ENCODE measurements at regions not wholly inside any gene's neighbourhood (a gene's known extent, or its start where the extent isn't known, plus 50 kb on each side); places are given as distances from the start of the nearest gene placed in this dataset.

DNA sequence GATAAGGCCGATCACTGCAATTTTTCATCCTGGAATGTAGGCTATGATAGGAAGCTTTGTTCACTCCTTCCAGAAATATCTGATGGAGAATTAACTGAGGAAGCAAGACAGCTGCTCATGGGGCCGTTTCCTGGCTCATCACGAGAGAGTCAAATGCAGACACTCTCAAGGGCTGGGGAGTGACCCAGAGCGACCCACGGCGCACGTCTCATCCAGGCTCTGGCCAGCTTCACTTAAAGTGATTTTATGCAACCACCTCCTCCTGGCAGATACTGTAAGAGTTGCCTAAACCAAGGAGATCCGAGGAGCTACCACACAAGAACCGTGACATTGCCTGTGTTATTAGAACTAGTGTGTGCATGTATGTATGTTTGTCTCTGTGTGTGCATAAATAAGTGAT is 530.8 kb downstream of the TCERG1L start:
- DNase-seq (ENCODE audit: low read depth in 3 of 3, low spot score in 1 of 3) = no peak

DNA sequence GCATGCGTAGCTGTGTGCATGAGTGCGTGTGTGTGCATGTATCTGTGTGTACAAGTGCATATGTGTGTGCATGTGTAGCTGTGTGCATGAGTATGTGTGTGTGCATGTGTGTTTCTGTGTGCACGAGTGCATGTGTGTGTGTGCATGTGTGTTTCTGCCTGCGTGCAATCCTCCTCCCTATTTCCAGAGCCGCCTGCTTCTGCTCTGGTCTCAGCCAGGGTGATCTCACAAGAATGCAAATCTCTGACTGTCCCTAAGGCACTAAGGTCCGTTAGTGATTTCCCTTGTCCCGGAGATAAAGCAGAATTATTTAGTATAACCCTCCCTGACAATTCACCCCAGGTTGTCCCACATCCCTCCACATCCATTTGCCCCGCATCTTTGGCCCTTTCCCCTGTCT is 530.3 kb downstream of the TCERG1L start:
- DNase-seq (ENCODE audit: low read depth in 3 of 3, low spot score in 1 of 3) = no peak

DNA sequence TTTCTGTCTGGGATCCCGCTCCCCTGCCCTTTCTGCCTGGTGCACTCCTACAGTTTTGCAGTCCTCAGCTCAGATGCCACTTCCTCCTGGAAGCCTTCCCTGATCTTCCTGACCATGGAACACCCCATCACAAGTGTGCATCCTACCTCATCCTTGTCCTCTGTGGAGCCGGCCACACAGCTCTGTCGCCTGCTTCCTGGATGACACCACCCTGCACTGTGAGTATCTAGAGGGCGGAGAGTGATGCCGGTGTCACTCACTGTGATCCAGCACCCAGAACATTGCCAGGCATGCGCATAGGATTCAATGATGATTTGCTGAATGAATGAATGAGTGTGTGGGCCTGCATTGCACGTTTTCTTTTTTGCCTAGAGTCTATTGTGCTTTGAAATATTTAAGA is 529.9 kb downstream of the TCERG1L start:
- no peak for DNase-seq (ENCODE audit: low read depth in 3 of 3, low spot score in 1 of 3)

DNA sequence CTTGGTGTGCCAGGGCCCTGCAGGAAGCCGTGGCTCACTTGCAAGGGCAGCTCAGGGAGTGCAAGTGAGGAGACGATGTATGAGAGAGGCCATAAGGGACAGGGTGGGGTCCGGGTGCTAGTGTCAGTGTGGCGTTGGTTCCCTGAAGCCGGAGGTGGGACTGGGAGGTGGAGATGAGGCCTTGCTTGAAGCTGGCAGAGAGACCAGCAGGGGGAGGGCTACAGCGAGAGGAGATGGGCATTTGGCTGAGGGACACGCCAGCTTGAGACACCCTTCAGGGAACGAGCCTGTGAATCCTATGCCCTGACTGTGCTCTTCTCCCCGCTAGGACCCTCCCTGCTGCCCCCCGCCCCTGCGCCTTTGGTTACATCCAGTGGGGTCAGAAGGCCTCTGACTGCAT is 529.1 kb downstream of the TCERG1L start:
- DNase-seq (ENCODE audit: low read depth in 3 of 3, low spot score in 1 of 3) = no peak

DNA sequence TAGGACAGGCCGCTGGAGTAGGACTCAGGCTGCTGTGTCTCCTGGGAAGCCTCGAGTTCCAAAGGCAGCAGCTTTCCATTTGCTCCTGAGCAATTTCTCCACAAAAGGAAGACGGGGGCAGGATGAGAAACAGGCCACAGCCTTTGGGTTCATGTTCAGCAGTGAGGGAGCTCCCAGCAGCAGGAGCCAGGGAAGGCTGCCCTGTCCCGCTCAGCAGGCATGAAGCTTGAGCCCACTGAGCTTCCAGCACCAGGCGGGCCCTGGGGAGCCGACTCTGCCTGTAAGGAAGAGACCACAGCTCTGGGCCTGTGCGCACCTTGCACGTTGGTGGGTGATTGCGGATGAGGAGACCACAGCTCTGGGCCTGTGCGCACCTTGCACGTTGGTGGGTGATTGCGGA is 527.2 kb downstream of the TCERG1L start:
- DNase-seq (ENCODE audit: low read depth in 3 of 3, low spot score in 1 of 3) = no peak

DNA sequence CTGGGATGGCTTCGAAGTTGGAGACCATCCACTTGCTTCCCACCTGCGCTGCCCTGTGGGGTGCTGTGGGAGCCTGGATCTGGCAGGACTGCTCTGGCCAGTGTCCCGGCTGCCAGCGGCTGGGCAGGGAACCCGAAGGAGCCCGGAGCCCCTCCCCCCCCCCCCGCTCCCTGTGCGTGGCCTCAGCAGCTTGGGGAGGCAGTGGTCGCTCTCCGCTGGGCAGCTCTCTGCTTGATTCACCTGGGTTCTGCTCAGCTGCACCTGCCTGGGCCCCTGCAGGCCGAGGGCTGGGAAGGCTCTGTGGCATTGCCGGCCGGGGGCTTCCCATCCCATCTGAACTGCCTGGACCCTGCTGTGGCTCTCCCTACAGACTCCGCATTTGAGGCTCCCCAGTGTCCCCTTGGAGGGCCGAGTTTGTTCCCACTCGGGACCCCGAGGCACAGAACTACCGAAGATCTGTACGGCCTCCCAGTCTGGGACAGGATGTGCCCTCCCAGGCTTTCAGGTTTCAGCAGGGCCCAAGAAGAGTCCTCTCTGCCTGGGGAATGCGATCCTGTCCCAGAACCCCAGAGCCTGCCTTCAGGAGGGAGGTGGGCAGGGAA is 525.1 kb downstream of the TCERG1L start:
- DNase-seq (ENCODE audit: low read depth in 3 of 3, low spot score in 1 of 3) = no peak

DNA sequence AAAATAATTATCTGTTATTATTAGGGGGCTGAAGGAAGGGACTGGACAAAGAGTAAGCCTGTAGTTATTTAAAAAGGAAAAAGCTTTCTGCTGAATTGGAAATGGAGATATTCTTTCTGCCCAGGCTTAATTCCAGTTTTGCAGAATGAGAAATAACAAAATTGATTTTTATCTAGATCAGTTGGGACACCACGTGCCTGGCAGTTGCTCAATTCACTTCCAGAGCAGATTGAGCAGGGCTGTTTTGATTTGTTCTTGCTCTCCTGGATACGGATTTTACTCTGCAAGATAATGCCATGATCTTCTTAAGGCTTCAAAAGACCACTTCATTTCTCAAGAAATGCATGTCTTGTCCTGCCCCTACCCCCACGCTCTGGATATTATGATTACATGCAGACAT is 524.3 kb downstream of the TCERG1L start:
- DNase-seq (ENCODE audit: low read depth in 3 of 3, low spot score in 1 of 3) = no peak

DNA sequence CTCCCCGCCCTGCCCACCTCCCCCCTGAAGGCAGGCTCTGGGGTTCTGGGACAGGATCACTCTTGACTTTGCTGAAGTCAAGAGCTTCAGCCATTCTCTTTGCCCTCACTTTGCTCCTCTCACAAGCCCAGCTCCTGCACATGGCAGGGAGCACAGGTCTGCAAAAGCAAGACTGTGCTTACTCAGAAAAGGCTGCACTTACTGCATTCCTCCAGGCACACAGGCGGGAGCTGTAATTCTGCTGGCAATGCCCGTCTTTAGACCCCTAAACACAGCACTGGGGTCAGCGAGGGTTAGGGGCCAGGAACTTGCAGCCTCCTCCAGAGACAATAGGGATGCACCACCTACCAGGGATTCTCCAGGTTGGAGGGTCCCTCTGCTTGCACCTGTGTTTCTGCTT is 523.7 kb downstream of the TCERG1L start:
- no peak for DNase-seq (ENCODE audit: low read depth in 3 of 3, low spot score in 1 of 3)

DNA sequence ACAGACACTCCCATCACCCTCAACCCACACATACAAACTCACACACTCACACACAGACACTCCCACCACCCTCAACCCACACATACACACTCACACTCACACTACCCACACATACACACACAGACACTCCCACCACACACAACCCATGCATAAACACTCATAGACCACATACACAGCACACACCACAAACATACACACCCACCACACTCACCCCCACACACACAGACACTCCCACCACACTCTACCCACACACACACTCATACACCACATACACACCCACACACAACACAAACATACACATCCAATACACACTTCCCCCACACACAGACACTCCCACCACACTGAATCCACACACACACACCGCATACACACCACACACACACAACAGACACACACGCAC is 521.2 kb downstream of the TCERG1L start:
- DNase-seq (ENCODE audit: low read depth in 3 of 3, low spot score in 1 of 3) = no peak

DNA sequence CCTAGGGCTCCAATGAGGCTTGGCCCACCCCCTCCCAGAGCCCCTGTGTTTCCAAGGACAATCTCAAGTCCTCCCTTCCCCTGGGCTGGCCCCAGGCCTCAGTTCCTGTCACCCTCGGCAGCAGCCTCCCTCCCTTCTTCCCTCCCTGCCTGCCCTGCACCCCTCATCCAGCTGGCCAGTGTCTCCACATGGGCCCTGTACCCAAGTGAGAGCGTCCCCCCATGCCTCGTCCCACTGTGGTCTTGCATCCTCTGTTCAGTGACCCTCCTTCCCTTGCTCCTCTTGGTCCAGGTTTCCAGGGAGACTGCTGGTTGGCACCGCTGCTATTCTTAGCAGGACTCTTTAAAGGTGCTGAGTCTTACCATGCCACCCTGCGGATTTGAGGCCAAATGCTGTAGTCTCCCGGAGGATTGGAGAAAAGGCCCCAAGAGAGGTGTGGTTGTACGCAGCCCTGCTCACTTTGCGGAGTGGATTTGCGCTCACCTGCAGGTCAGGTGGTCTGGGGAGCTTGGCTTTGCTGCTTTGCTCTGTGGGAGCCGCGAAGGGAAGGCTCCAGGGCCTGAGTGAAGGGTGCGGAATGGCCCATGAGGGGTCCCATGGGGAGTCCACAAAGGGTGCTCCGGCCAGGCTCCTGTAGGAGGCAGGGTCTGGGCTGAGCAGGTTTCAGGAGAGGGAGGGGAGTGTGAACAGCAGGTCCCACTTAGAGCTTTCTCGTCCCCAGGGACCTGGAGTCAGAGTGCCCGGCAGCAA is 519.2 kb downstream of the TCERG1L start:
- DNase-seq (ENCODE audit: low read depth in 3 of 3, low spot score in 1 of 3) = no peak

DNA sequence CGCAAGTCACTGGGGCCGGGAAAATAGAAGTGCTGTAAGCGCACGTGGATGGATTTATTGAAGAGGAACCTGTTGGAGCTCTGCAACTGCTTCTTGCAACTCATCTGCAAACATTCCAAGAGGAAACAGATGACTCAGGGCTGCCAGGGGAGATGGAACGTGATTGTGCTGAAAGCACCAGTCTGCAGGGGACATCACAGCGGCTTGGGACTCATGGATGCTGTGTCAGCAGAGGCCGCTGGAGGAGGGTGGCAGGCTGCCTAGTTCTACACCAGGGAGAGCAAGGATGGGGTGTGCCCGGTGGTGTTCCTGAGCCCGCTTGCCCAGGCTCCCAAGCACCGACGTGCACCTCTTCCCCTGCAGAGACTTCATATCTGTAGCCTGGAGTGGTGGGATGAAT is 515.7 kb downstream of the TCERG1L start:
- DNase-seq (ENCODE audit: low read depth in 3 of 3, low spot score in 1 of 3) = no peak

DNA sequence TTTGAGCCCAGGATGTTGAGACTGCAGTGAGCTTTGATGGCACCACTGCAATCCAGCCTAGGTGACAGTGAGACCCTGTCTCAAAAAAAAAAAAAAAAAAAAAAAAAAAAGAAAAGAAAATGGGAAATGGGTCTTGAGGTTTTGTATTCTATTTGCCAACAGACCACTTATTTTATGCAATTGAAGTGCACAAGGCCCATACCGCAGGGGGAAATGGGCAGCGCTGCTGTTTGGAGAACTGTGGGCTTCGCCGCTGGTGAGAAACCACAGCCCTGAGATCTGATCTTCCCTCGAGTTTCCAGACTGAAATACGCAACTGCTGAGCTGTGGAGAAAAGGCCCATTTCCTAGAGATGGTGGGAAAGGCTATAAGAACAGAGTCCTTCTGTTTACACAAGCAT is 512.0 kb downstream of the TCERG1L start:
- DNase-seq (ENCODE audit: low read depth in 3 of 3, low spot score in 1 of 3) = no peak

DNA sequence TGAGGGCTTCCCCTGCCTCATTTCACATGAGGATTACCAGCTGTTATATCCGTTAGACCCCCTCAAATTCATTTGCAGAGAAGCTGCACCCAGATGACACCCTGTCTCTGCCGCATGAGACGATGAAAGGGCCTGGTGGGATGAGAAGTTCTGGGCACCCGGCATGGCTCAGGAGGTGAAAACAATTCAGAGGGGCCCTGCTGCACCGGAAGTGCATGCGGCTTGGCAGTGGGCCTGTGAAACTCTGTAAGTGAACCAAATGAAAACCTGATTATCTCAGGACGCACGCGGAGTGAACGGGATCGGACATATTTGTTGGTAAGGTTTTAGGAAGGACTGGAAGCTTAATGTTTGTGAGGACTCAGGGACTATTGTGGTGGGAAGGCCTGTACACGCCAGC is 511.2 kb downstream of the TCERG1L start:
- no peak for DNase-seq (ENCODE audit: low read depth in 3 of 3, low spot score in 1 of 3)

DNA sequence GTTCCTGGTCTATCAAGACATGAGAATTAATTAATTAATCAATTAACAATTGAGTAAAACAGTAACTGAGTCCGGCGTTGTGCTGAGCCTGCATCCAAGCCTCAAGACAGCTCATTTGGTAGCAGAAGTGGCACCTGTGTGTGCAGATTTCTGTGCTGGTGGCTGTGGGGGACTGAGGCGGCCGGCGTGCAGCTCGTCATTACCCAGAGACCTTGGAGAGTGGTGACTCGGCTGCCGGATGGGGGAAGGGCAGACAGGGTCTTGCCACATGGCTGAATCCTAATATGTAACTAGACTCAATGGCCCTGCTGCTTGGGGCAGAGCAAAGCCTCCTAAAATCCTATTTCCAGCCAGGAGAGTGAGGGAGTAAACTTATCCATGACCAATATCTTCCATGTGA is 510.2 kb downstream of the TCERG1L start:
- no peak for DNase-seq (ENCODE audit: low read depth in 3 of 3, low spot score in 1 of 3)

DNA sequence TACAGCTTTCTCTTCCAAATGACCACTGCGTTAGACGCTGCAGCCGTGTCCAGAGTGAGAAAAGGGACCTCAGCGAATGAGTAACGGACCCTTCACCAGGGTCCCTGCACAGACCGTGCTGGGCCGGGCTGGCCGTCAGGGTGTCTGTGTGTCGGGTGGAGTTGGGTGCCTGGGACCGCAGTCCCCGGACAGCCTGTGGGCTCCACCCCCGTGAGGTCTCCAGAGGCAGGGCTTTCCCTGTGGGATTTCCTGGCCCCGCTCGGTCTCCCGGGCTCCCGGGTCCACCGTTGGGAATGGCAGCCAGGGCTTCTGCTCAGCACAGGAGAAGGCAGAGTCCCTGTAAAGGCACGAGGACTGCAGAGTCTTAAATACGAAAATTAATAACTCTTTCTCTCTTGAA is 509.7 kb downstream of the TCERG1L start:
- DNase-seq (ENCODE audit: low read depth in 3 of 3, low spot score in 1 of 3) = no peak

DNA sequence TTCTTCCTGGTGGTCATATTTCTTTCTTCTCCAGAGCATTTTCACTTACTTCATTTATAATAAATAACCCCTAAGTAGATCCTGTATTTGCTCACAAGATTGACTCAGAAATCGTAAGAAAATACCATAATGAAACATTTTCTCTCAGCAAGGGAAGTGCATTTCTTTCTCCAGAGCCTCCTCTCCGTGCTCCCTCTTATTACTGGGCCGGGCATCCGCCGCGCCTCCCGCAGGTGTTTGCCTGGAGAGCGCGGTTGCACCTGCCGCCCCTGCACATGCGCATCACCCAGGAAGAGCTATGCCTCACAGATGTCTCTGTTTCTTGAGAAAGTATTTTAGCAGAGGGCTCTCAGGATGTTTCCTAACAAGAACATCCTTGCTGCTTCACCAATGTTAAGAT is 509.2 kb downstream of the TCERG1L start:
- DNase-seq (ENCODE audit: low read depth in 3 of 3, low spot score in 1 of 3) = no peak

DNA sequence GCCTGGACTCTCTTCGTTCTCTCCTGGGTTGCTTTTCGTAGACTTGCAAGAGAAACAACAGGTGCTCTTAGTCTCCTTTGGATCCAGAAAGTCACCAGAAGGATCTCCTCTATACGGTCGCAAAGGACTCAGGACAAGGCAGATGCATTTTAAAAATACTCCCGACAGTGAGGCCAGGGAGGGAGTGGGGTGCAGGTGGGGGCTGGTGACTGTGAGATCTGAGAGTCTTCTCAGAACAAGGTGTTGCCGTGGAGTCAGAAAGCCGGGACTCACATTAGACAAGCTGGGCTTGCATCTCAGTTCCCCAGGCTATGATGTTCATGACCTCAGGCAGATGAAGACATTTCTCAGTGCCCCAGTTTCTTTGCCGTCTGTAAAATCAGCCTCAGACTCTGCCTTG is 507.2 kb downstream of the TCERG1L start:
- DNase-seq (ENCODE audit: low read depth in 3 of 3, low spot score in 1 of 3) = no peak

DNA sequence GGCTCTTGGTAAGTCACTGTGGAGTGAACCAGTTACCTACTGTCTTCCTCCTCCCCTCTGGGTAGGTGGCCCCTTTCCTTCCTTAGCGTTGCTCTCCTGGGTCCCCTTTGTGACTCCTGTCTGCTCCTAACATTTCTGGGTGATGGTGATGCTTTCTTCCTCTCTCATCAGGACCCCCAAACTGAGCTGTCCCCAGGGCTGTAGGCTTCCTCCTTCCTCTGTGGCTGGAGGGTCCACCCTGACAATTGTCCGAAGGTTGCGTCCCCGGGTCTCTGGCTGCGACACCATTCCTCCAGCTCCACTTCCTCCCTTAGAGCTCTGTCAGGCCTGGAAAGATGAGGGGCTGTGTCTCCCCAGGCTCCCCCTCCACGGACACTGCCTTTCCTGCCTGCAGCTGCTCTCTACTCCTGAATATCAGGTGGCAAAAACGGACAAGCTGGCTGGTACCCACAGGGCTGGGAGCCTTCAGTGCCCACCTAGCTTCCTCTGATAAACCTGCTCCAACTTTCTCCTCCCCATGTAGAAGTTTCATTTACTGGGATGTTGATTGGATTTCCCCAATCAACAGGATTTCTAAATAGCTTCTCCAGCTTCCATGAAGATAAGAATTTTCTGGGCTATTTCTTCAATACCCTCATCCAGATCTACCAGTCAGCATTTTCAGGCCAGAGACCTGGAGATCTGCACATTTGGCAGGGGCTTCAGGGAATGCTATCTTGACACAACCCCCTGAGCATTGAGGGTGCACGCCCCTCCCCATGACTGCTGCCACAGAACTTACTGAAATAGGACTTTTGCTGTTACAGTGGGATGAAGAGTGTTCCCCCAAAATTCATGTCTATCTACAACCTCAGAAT is 506.5 kb downstream of the TCERG1L start:
- no peak for DNase-seq (ENCODE audit: low read depth in 3 of 3, low spot score in 1 of 3)

DNA sequence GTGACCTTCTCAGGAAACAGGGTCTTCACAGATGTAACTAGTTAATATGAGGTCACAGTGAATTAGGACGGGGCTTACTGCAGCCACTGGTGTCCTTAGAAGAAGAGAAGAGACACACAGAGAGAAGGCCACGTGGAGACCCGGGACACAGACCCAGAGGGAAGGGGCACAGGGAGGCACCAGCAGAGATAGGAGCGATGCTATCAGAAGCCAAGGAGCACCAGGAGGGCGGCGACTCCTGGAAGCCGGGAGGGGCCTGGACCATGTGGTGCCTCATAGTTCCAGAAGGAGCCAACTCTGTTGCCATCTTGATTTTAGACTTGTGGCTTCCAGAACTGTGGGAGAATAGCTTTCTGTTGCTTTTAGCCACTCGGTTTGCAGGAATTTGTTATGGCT is 505.9 kb downstream of the TCERG1L start:
- DNase-seq (ENCODE audit: low read depth in 3 of 3, low spot score in 1 of 3) = no peak

DNA sequence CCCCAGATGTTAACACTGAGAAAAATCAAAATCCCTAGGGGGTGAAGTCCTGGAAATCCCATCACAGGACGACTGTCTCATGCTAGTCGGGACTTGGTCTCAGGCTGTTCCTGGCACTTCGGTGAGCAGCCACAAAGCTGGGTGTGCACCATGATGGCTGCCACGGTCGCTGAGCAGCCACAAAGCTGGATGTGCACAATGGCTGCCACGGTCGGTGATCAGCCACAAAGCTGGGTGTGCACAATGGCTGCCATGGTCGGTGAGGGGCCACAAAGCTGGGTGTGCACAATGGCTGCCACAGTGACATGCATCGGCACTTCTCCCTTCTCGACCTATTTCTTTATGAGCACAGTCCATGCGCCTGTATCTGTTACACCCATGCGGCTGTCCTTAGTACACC is 505.1 kb downstream of the TCERG1L start:
- DNase-seq (ENCODE audit: low read depth in 3 of 3, low spot score in 1 of 3) = no peak

DNA sequence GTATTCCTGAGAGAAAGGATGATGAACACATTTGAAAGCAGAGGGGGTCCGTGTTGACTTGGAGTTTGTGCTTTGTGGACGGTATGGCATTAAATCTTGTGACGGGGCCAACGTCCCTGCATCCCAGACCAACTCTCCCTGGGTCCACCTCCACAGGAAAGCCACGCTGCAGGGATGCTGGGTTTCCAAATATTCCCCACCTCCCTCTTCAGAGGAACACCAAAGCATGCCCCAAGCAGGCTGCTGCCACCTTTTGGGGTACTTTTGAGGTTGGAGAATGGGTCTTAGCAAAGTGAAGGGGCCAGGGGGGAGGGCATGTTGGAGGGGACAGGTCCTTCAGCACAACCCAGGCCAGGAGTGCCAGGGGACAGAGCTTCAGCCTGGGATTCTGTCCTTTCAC is 504.4 kb downstream of the TCERG1L start:
- no peak for DNase-seq (ENCODE audit: low read depth in 3 of 3, low spot score in 1 of 3)

DNA sequence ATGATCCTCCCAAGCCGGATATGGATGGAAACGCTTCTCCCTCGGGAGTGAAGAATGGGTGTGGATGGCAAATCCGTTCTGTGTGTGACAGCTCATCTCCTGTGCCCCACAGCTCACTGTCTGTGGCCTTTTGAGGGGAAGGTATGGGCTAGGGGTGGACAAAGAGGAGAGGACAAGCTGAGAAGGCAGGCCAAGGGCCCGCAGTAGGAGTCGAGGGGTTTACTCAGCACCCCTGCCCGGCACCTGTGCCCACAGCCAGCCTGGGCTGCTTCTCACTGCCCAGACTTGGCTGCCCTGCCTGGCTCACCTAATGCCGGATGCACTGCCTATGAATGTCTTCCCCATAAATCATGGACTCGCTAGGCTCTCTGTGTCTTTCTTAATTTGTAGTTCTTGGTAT is 503.8 kb downstream of the TCERG1L start:
- no peak for DNase-seq (ENCODE audit: low read depth in 3 of 3, low spot score in 1 of 3)
